ENCODE measurements at regions not wholly inside any gene's neighbourhood (a gene's known extent, or its start where the extent isn't known, plus 50 kb on each side); places are given as distances from the start of the nearest gene placed in this dataset.

DNA sequence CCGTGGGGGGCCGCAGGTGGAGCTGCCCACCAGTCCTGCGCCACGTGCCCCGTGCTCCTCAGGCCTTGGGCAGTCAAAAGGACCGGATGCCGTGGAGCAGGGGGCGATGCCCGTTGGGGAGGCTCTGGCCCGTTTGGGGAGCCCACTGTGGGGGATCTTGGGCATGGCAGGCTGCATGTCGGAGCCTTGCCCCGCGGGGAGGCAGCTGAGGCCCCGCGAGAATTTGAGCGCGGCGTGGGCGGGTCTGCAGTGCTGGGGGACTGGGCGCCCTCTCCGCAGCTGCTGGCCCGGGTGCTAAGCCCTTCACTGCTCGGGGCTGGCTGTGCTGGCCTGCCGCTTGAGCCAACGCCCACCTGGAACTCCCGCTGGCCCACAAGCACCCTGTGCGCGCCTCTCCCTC lies 445.6 kb upstream of the EDIL3 start:
- no peak for DNase-seq

DNA sequence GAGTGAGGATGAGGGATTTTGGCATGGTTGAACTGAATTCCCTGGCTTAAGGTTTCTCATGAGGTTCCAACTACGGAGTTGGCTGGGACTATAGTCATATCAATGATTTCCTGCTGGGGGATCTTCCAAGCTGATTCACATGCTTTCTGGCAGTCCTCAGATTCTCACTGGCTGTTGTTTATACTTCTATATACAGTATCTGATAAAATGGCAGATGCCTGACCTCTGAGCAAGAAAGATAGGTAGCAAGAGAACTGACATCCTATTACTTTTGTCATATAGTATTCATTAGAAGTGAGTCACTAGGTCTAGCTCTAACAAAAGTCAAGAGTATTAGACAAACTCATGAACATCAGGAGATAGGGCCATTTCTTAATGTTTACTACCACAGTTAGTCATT lies 440.9 kb upstream of the EDIL3 start:
- H2BK5ac ChIP-seq (ENCODE audit: low read length), result no peak overlapping the region
- H2BK15ac ChIP-seq (replicated peaks; ENCODE audit: low read depth), result no peak overlapping the region
- no CpG with 5 or more reads among the region's 1 CpG for WGBS (ENCODE audit: extremely low coverage, insufficient coverage, low lambda C conversion rate)
- DNase-seq, result no peak
- no peak overlapping the region for H3K56ac ChIP-seq (ENCODE audit: low read length)
- H4K5ac ChIP-seq (ENCODE audit: low read length), result no peak overlapping the region
- no peak overlapping the region for H4K8ac ChIP-seq (ENCODE audit: low read depth, low read length)
- H3K4me3 ChIP-seq (ENCODE audit: low read length), result no peak overlapping the region
- H3K4me1 ChIP-seq (ENCODE audit: control insufficient read depth, low read depth, low read length), result no peaks in the 10 kb centered on the region
- H3K4ac ChIP-seq (ENCODE audit: low read depth, low read length), result no peak overlapping the region
- H3K79me2 ChIP-seq (ENCODE audit: control insufficient read depth, insufficient read depth, low read length), result no peaks in the 10 kb centered on the region
- H3K18ac ChIP-seq (ENCODE audit: low read length), result no peak overlapping the region
- H2AK5ac ChIP-seq (ENCODE audit: low read length), result no peak overlapping the region
- H3K27me3 ChIP-seq (ENCODE audit: insufficient read depth, low read length, poor library complexity), result no peaks in the 10 kb centered on the region
- no peak overlapping the region for H2BK120ac ChIP-seq (ENCODE audit: low read depth, low read length)
- no peak overlapping the region for H3K27ac ChIP-seq (ENCODE audit: low read depth, low read length)
- H3K4me2 ChIP-seq (ENCODE audit: low read length), result no peak overlapping the region
- H3K9ac ChIP-seq (ENCODE audit: low read length), result no peak overlapping the region
- no peaks in the 10 kb centered on the region for H3K36me3 ChIP-seq (ENCODE audit: control insufficient read depth, insufficient read depth, low read length)
- no peaks in the 10 kb centered on the region for H3K79me1 ChIP-seq (ENCODE audit: low read length)
- H3K23ac ChIP-seq (ENCODE audit: low read length), result no peak overlapping the region

More for the DNA sequence above, 445.6 kb upstream of the EDIL3 start:
- Histone ChIP-seq H3K23ac (ENCODE audit: low read length) (no peak overlapping the region), H2BK5ac (ENCODE audit: low read length) (no peak overlapping the region), H3K27me3 (ENCODE audit: insufficient read depth, low read length, poor library complexity) (no peaks in the 10 kb centered on the region), H3K9ac (ENCODE audit: low read length) (no peak overlapping the region), H3K4me2 (ENCODE audit: low read length) (no peak overlapping the region), H3K27ac (ENCODE audit: low read depth, low read length) (no peak overlapping the region), H3K18ac (ENCODE audit: low read length) (no peak overlapping the region), H4K5ac (ENCODE audit: low read length) (no peak overlapping the region), H2BK15ac (replicated peaks; ENCODE audit: low read depth) (no peak overlapping the region), H3K36me3 (ENCODE audit: control insufficient read depth, insufficient read depth, low read length) (no peaks in the 10 kb centered on the region), H3K79me1 (ENCODE audit: low read length) (no peaks in the 10 kb centered on the region), H2BK120ac (ENCODE audit: low read depth, low read length) (no peak overlapping the region), H3K4me3 (ENCODE audit: low read length) (no peak overlapping the region), H3K4me1 (ENCODE audit: control insufficient read depth, low read depth, low read length) (no peaks in the 10 kb centered on the region), H3K79me2 (ENCODE audit: control insufficient read depth, insufficient read depth, low read length) (no peaks in the 10 kb centered on the region), H2AK5ac (ENCODE audit: low read length) (no peak overlapping the region), H3K4ac (ENCODE audit: low read depth, low read length) (no peak overlapping the region), H3K56ac (ENCODE audit: low read length) (no peak overlapping the region), H4K8ac (ENCODE audit: low read depth, low read length) (no peak overlapping the region)
- WGBS (ENCODE audit: extremely low coverage, insufficient coverage, low lambda C conversion rate), result no CpG with 5 or more reads among the region's 28 CpGs

DNA sequence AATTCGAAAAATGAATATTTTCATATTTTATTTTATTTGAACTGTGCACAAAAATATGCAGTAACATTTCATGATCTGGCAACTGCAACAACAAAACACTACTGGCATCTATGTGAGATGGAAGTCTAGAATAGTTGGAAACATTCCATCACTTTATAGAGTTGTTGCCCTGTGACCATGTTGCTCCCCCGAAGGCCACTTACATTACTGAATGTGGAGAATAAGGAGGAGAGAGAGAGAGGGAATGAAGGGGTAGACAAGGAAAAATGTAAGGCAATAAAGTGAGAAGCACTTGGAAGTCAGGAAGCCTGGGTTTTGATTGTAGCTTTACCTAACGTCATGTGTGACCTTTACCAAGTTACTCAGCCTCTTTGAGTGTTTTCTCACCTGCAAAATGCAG lies 437.2 kb upstream of the EDIL3 start:
- 100% methylated on average over 1 of the region's 3 CpGs for WGBS (ENCODE audit: extremely low coverage, insufficient coverage, low lambda C conversion rate)
- peak; percentile 11 for DNase-seq
- no peak overlapping the region for H3K18ac ChIP-seq (ENCODE audit: low read length)
- H3K4me2 ChIP-seq (ENCODE audit: low read length), result no peak overlapping the region
- no peak overlapping the region for H3K23ac ChIP-seq (ENCODE audit: low read length)
- H3K9ac ChIP-seq (ENCODE audit: low read length), result no peak overlapping the region
- H3K4me3 ChIP-seq (ENCODE audit: low read length), result no peak overlapping the region
- H2BK5ac ChIP-seq (ENCODE audit: low read length), result no peak overlapping the region
- no peak overlapping the region for H2BK15ac ChIP-seq (replicated peaks; ENCODE audit: low read depth)
- H4K5ac ChIP-seq (ENCODE audit: low read length), result no peak overlapping the region
- H2BK120ac ChIP-seq (ENCODE audit: low read depth, low read length), result no peak overlapping the region
- H4K8ac ChIP-seq (ENCODE audit: low read depth, low read length), result no peak overlapping the region
- no peak overlapping the region for H3K4ac ChIP-seq (ENCODE audit: low read depth, low read length)
- H3K36me3 ChIP-seq (ENCODE audit: control insufficient read depth, insufficient read depth, low read length), result no peaks in the 10 kb centered on the region
- no peak overlapping the region for H3K27ac ChIP-seq (ENCODE audit: low read depth, low read length)
- no peaks in the 10 kb centered on the region for H3K79me2 ChIP-seq (ENCODE audit: control insufficient read depth, insufficient read depth, low read length)
- H3K4me1 ChIP-seq (ENCODE audit: control insufficient read depth, low read depth, low read length), result no peaks in the 10 kb centered on the region
- H2AK5ac ChIP-seq (ENCODE audit: low read length), result no peak overlapping the region
- H3K27me3 ChIP-seq (ENCODE audit: insufficient read depth, low read length, poor library complexity), result no peaks in the 10 kb centered on the region
- no peaks in the 10 kb centered on the region for H3K79me1 ChIP-seq (ENCODE audit: low read length)
- no peak overlapping the region for H3K56ac ChIP-seq (ENCODE audit: low read length)

DNA sequence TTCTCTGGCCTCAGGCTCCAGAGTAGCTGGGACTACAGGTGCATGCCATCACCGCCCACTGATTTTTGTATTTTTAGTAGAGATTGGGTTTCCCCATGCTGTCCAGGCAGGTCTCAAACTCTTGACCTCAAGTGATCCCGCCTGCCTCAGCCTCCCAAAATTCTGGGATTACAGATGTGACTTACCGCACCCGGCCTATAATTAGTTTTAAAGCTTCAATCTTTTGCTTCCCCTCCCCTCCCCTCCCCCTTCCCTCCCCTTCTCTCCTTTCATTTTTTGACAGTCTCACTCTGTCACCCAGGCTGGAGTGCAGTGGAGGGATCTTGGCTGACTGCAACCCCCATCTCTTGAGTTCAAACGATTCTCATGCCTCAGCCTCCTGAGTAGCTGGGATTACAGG lies 433.3 kb upstream of the EDIL3 start:
- no peak for DNase-seq
- H3K9ac ChIP-seq (ENCODE audit: low read length), result no peak overlapping the region
- no peaks in the 10 kb centered on the region for H3K27me3 ChIP-seq (ENCODE audit: insufficient read depth, low read length, poor library complexity)
- H3K18ac ChIP-seq (ENCODE audit: low read length), result no peak overlapping the region
- WGBS (ENCODE audit: extremely low coverage, insufficient coverage, low lambda C conversion rate), result no CpG with 5 or more reads among the region's 5 CpGs
- H2BK120ac ChIP-seq (ENCODE audit: low read depth, low read length), result no peak overlapping the region
- no peak overlapping the region for H4K5ac ChIP-seq (ENCODE audit: low read length)
- no peak overlapping the region for H3K4me2 ChIP-seq (ENCODE audit: low read length)
- no peaks in the 10 kb centered on the region for H3K36me3 ChIP-seq (ENCODE audit: control insufficient read depth, insufficient read depth, low read length)
- H2BK5ac ChIP-seq (ENCODE audit: low read length), result no peak overlapping the region
- no peak overlapping the region for H2BK15ac ChIP-seq (replicated peaks; ENCODE audit: low read depth)
- no peak overlapping the region for H3K27ac ChIP-seq (ENCODE audit: low read depth, low read length)
- H4K8ac ChIP-seq (ENCODE audit: low read depth, low read length), result no peak overlapping the region
- H3K4ac ChIP-seq (ENCODE audit: low read depth, low read length), result no peak overlapping the region
- H2AK5ac ChIP-seq (ENCODE audit: low read length), result no peak overlapping the region
- H3K79me2 ChIP-seq (ENCODE audit: control insufficient read depth, insufficient read depth, low read length), result no peaks in the 10 kb centered on the region
- H3K79me1 ChIP-seq (ENCODE audit: low read length), result no peaks in the 10 kb centered on the region
- no peak overlapping the region for H3K23ac ChIP-seq (ENCODE audit: low read length)
- no peaks in the 10 kb centered on the region for H3K4me1 ChIP-seq (ENCODE audit: control insufficient read depth, low read depth, low read length)
- H3K4me3 ChIP-seq (ENCODE audit: low read length), result no peak overlapping the region
- no peak overlapping the region for H3K56ac ChIP-seq (ENCODE audit: low read length)

DNA sequence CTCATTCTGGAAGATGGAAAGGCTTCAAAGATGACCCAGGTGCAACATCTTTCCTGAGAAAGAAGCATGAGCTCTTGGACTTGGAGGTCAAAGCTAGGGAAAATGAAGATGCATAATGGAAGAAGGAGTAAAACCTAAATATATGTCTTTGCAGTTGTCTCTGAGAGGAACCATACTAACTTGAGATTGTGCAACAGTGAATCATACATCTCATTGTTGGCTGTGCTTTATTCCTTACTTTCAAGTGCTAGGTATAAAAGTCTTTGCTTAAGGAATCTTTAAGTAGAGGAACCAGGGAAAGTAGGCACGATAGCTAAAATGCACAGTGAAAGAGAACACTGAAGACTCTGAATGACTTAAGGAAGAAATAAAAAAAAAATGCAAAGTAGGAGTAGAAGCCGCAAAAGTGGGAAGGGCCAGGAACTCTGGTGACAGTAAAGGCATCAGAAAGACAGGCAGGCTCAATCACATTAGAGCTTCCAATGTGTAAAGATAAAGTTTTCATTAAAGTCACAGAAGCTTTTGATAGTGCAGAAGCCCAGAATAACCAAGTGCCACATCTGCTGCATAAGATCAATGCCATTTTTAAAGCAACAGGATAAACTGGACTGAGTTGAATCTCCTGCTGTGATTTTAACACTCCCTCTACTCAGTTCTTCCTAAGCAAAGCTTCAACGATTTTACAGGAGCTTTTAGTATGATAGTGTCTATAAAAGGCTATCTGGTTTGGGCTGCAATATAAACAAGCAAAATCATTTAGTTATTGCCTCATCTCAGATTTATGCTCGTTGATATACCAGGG lies 432.3 kb upstream of the EDIL3 start:
- H3K27ac ChIP-seq (ENCODE audit: low read depth, low read length), result no peak overlapping the region
- no CpG with 5 or more reads among the region's 4 CpGs for WGBS (ENCODE audit: extremely low coverage, insufficient coverage, low lambda C conversion rate)

DNA sequence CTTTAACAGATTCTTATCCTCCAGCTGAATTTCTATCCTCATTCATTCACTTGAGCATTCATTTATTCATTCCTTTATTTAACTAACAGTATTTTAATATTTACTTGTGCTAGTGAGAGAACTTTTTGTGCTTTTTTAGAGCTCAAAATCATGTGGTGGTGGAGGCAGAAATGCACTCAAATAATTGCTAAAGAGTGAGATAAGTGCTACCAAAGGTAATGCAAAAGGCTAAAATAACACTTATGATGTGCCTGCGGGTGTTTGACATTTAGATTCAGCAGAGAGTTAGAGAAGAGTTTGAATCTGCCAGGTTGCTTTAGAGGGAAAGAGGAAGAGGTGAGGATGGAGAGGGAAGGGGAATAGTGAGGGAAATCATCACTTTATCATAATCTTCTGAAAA lies 431.5 kb upstream of the EDIL3 start:
- Histone ChIP-seq H3K9ac (ENCODE audit: low read length) (no peak overlapping the region), H3K4me3 (ENCODE audit: low read length) (no peak overlapping the region), H4K5ac (ENCODE audit: low read length) (no peak overlapping the region), H3K36me3 (ENCODE audit: control insufficient read depth, insufficient read depth, low read length) (no peaks in the 10 kb centered on the region), H3K18ac (ENCODE audit: low read length) (no peak overlapping the region), H2BK15ac (replicated peaks; ENCODE audit: low read depth) (no peak overlapping the region), H3K79me1 (ENCODE audit: low read length) (no peaks in the 10 kb centered on the region), H3K4me2 (ENCODE audit: low read length) (no peak overlapping the region), H3K27ac (ENCODE audit: low read depth, low read length) (no peak overlapping the region), H3K56ac (ENCODE audit: low read length) (no peak overlapping the region), H2BK120ac (ENCODE audit: low read depth, low read length) (no peak overlapping the region), H2BK5ac (ENCODE audit: low read length) (no peak overlapping the region), H3K79me2 (ENCODE audit: control insufficient read depth, insufficient read depth, low read length) (no peaks in the 10 kb centered on the region), H2AK5ac (ENCODE audit: low read length) (no peak overlapping the region), H3K27me3 (ENCODE audit: insufficient read depth, low read length, poor library complexity) (no peaks in the 10 kb centered on the region), H3K4me1 (ENCODE audit: control insufficient read depth, low read depth, low read length) (no peaks in the 10 kb centered on the region), H3K23ac (ENCODE audit: low read length) (no peak overlapping the region), H3K4ac (ENCODE audit: low read depth, low read length) (no peak overlapping the region), H4K8ac (ENCODE audit: low read depth, low read length) (no peak overlapping the region)
- WGBS (ENCODE audit: extremely low coverage, insufficient coverage, low lambda C conversion rate), result no CpG with 5 or more reads among the region's 1 CpG
- DNase-seq, result no peak

More for the DNA sequence above, 432.3 kb upstream of the EDIL3 start:
- Histone ChIP-seq H3K79me1 (ENCODE audit: low read length) (no peaks in the 10 kb centered on the region), H2BK120ac (ENCODE audit: low read depth, low read length) (no peak overlapping the region), H3K27me3 (ENCODE audit: insufficient read depth, low read length, poor library complexity) (no peaks in the 10 kb centered on the region), H3K18ac (ENCODE audit: low read length) (no peak overlapping the region), H3K4me1 (ENCODE audit: control insufficient read depth, low read depth, low read length) (no peaks in the 10 kb centered on the region), H2BK15ac (replicated peaks; ENCODE audit: low read depth) (no peak overlapping the region), H4K5ac (ENCODE audit: low read length) (no peak overlapping the region), H3K9ac (ENCODE audit: low read length) (no peak overlapping the region), H3K36me3 (ENCODE audit: control insufficient read depth, insufficient read depth, low read length) (no peaks in the 10 kb centered on the region), H3K23ac (ENCODE audit: low read length) (no peak overlapping the region), H3K79me2 (ENCODE audit: control insufficient read depth, insufficient read depth, low read length) (no peaks in the 10 kb centered on the region), H2AK5ac (ENCODE audit: low read length) (no peak overlapping the region), H4K8ac (ENCODE audit: low read depth, low read length) (no peak overlapping the region), H2BK5ac (ENCODE audit: low read length) (no peak overlapping the region), H3K56ac (ENCODE audit: low read length) (no peak overlapping the region), H3K4me2 (ENCODE audit: low read length) (no peak overlapping the region), H3K4ac (ENCODE audit: low read depth, low read length) (no peak overlapping the region), H3K4me3 (ENCODE audit: low read length) (no peak overlapping the region)
- DNase-seq, result peak; percentile 1
